Mucosa of stomach (tissue), 1 donor: ENCODE measurements at regions not wholly inside any gene's neighbourhood (a gene's known extent, or its start where the extent isn't known, plus 50 kb on each side); places are given as distances from the start of the nearest gene placed in this dataset.

Experiments used
- H3K27me3 ChIP-seq: one replicate; pipeline ENCODE4 v1.7.0; 2013; ENCODE audit warnings: mild to moderate bottlenecking, low read length; ENCODE audit not compliant: control insufficient read depth, insufficient read depth
- H3K36me3 ChIP-seq: one replicate; pipeline ENCODE4 v1.7.0; 2013; ENCODE audit warnings: low read length; ENCODE audit not compliant: control insufficient read depth, insufficient read depth
- H3K4me1 ChIP-seq: one replicate; pipeline ENCODE4 v1.7.0; 2013; ENCODE audit warnings: mild to moderate bottlenecking, low read length; ENCODE audit not compliant: control insufficient read depth, insufficient read depth
- H3K4me3 ChIP-seq: one replicate; pipeline ENCODE4 v1.7.0; 2013; ENCODE audit warnings: low read length
- H3K9ac ChIP-seq: one replicate; pipeline ENCODE4 v1.7.0; 2013; ENCODE audit warnings: mild to moderate bottlenecking, low read length, moderate library complexity
- H3K9me3 ChIP-seq: one replicate; pipeline ENCODE4 v1.7.0; 2013; ENCODE audit warnings: mild to moderate bottlenecking, low read length, moderate library complexity; ENCODE audit not compliant: control insufficient read depth
- donor health status: Pancreatic carcinoma.

- no peaks in the 10 kb centered on the region for H3K27me3 ChIP-seq
- H3K4me3 ChIP-seq: no peak overlapping the region
- H3K4me1 ChIP-seq: peaks cover 9% of the 10 kb centered on the region
- H3K9ac ChIP-seq: no peak overlapping the region
- no peaks in the 10 kb centered on the region for H3K36me3 ChIP-seq
- no peaks in the 10 kb centered on the region for H3K9me3 ChIP-seq
Observed at GRCh38 chr16:86151239-86151851, 252.4 kb downstream of the IRF8 start.

- H3K4me1 ChIP-seq: peaks cover 9% of the 10 kb centered on the region
- H3K27me3 ChIP-seq: no peaks in the 10 kb centered on the region
- H3K4me3 ChIP-seq: no peak overlapping the region
- no peaks in the 10 kb centered on the region for H3K36me3 ChIP-seq
- no peak overlapping the region for H3K9ac ChIP-seq
- no peaks in the 10 kb centered on the region for H3K9me3 ChIP-seq
Observed at GRCh38 chr16:86156155-86156554, 257.2 kb downstream of the IRF8 start.

GRCh38 chr16:86157616-86158247, 258.8 kb downstream of the IRF8 start:
- Histone ChIP-seq H3K4me3 (no peak overlapping the region), H3K9ac (no peak overlapping the region), H3K4me1 (peaks cover 2% of the 10 kb centered on the region), H3K36me3 (no peaks in the 10 kb centered on the region), H3K27me3 (no peaks in the 10 kb centered on the region), H3K9me3 (no peaks in the 10 kb centered on the region)

- H3K4me3 ChIP-seq: no peak overlapping the region
- H3K9ac ChIP-seq: no peak overlapping the region
- no peaks in the 10 kb centered on the region for H3K9me3 ChIP-seq
Observed at GRCh38 chr16:86158688-86159360, 259.9 kb downstream of the IRF8 start.

GRCh38 chr16:86165479-86165878, 266.5 kb downstream of the IRF8 start:
- Histone ChIP-seq H3K4me1 (no peaks in the 10 kb centered on the region), H3K27me3 (no peaks in the 10 kb centered on the region), H3K9me3 (no peaks in the 10 kb centered on the region), H3K4me3 (no peak overlapping the region), H3K36me3 (no peaks in the 10 kb centered on the region), H3K9ac (no peak overlapping the region)

More at GRCh38 chr16:86158688-86159360, 259.9 kb downstream of the IRF8 start:
- Histone ChIP-seq H3K27me3 (no peaks in the 10 kb centered on the region), H3K4me1 (no peaks in the 10 kb centered on the region), H3K36me3 (no peaks in the 10 kb centered on the region)

GRCh38 chr16:86166414-86166813, 267.5 kb downstream of the IRF8 start:
- no peaks in the 10 kb centered on the region for H3K27me3 ChIP-seq
- H3K36me3 ChIP-seq: no peaks in the 10 kb centered on the region
- H3K9me3 ChIP-seq: no peaks in the 10 kb centered on the region
- H3K9ac ChIP-seq: no peak overlapping the region
- no peak overlapping the region for H3K4me3 ChIP-seq
- peaks cover 3% of the 10 kb centered on the region for H3K4me1 ChIP-seq

- Histone ChIP-seq H3K36me3 (no peaks in the 10 kb centered on the region), H3K9ac (no peak overlapping the region), H3K27me3 (no peaks in the 10 kb centered on the region), H3K4me1 (peaks cover 3% of the 10 kb centered on the region), H3K4me3 (no peak overlapping the region), H3K9me3 (no peaks in the 10 kb centered on the region)
Observed at GRCh38 chr16:86167061-86167460, 268.1 kb downstream of the IRF8 start.

- no peak overlapping the region for H3K9ac ChIP-seq
- H3K9me3 ChIP-seq: no peaks in the 10 kb centered on the region
- peaks cover 3% of the 10 kb centered on the region for H3K27me3 ChIP-seq
- H3K4me1 ChIP-seq: peaks cover 3% of the 10 kb centered on the region
- H3K36me3 ChIP-seq: no peaks in the 10 kb centered on the region
- no peak overlapping the region for H3K4me3 ChIP-seq
Observed at GRCh38 chr16:86170720-86171119, 271.8 kb downstream of the IRF8 start.

GRCh38 chr16:86171329-86171728, 272.4 kb downstream of the IRF8 start:
- peaks cover 3% of the 10 kb centered on the region for H3K4me1 ChIP-seq
- no peaks in the 10 kb centered on the region for H3K9me3 ChIP-seq
- no peak overlapping the region for H3K9ac ChIP-seq
- no peaks in the 10 kb centered on the region for H3K36me3 ChIP-seq
- H3K4me3 ChIP-seq: no peak overlapping the region
- peaks cover 3% of the 10 kb centered on the region for H3K27me3 ChIP-seq

GRCh38 chr16:86175816-86176215, 276.9 kb downstream of the IRF8 start:
- H3K27me3 ChIP-seq: peaks cover 3% of the 10 kb centered on the region
- H3K9me3 ChIP-seq: no peaks in the 10 kb centered on the region
- no peaks in the 10 kb centered on the region for H3K36me3 ChIP-seq
- no peak overlapping the region for H3K9ac ChIP-seq
- H3K4me1 ChIP-seq: peaks cover 3% of the 10 kb centered on the region
- H3K4me3 ChIP-seq: no peak overlapping the region

- H3K4me1 ChIP-seq: no peaks in the 10 kb centered on the region
- peaks cover 3% of the 10 kb centered on the region for H3K27me3 ChIP-seq
- H3K9ac ChIP-seq: no peak overlapping the region
- no peaks in the 10 kb centered on the region for H3K9me3 ChIP-seq
- no peaks in the 10 kb centered on the region for H3K36me3 ChIP-seq
- no peak overlapping the region for H3K4me3 ChIP-seq
Observed at GRCh38 chr16:86176462-86176861, 277.5 kb downstream of the IRF8 start.

- Histone ChIP-seq H3K9me3 (no peaks in the 10 kb centered on the region), H3K4me3 (no peak overlapping the region), H3K27me3 (no peaks in the 10 kb centered on the region), H3K36me3 (no peaks in the 10 kb centered on the region), H3K4me1 (no peaks in the 10 kb centered on the region), H3K9ac (no peak overlapping the region)
Observed at GRCh38 chr16:86180244-86180643, 281.3 kb downstream of the IRF8 start.
